DND-41 (cell line): ENCODE measurements at regions not wholly inside any gene's neighbourhood (a gene's known extent, or its start where the extent isn't known, plus 50 kb on each side); places are given as distances from the start of the nearest gene placed in this dataset.

Experiments used
- ATAC-seq: fragments of 200-7000 bp; cut with Tn5 transposase; 3 replicates; pipeline ENCODE4 v1.9.1; 2021; ENCODE audit warnings: low read depth; ENCODE audit not compliant: insufficient read depth
- DNase-seq: peaks from one replicate; pipeline ENCODE4 v3.0.0-alpha.2; 2020
- H2AFZ ChIP-seq: 2 replicates; pipeline ENCODE4 v1.6.0; 2012; ENCODE audit warnings: low read depth, low read length
- H3K27ac ChIP-seq: 2 replicates; pipeline ENCODE4 v1.5.1; 2012; ENCODE audit warnings: low read length, inconsistent platforms
- H3K27me3 ChIP-seq: fragments of 200-600 bp; sonication (generic); 2 replicates; pipeline ENCODE4 v1.6.0; 2012; ENCODE audit warnings: low read length, mild to moderate bottlenecking, inconsistent platforms; ENCODE audit not compliant: insufficient read depth, poor library complexity
- H3K36me3 ChIP-seq: 2 replicates; pipeline ENCODE4 v1.5.1; 2012; ENCODE audit warnings: low read length, inconsistent platforms; ENCODE audit not compliant: insufficient read depth
- H3K4me1 ChIP-seq: 2 replicates; pipeline ENCODE4 v1.5.1; 2012; ENCODE audit warnings: mild to moderate bottlenecking, low read length; ENCODE audit not compliant: insufficient read depth
- H3K4me2 ChIP-seq: 2 replicates; pipeline ENCODE4 v1.6.0; 2012; ENCODE audit warnings: mild to moderate bottlenecking, moderate library complexity, low read length, inconsistent platforms; ENCODE audit not compliant: insufficient read depth
- H3K4me3 ChIP-seq, 2 experiments: fragments of 200-600 bp in 1 of 2; shearing (Covaris generic) in 1 of 2; 2 replicates each; pipeline ENCODE4 v1.5.1; 2012 to 2016; ENCODE audit warnings: inconsistent platforms in 2 of 2, low read length in 2 of 2, mild to moderate bottlenecking in 2 of 2, low read depth in 1 of 2, moderate library complexity in 1 of 2
- H3K79me2 ChIP-seq: 2 replicates; pipeline ENCODE4 v1.6.0; 2012; ENCODE audit warnings: low read length, inconsistent platforms; ENCODE audit not compliant: insufficient read depth
- H3K9ac ChIP-seq: 2 replicates; pipeline ENCODE4 v1.6.0; 2012; ENCODE audit warnings: low read depth, mild to moderate bottlenecking, inconsistent platforms, low read length, moderate library complexity
- H3K9me3 ChIP-seq: 2 replicates; pipeline ENCODE4 v1.5.1; 2012; ENCODE audit warnings: low read length, moderate library complexity, mild to moderate bottlenecking, inconsistent platforms; ENCODE audit not compliant: insufficient read depth, severe bottlenecking
- H4K20me1 ChIP-seq: 2 replicates; pipeline ENCODE4 v1.6.0; 2012; ENCODE audit warnings: low read length; ENCODE audit not compliant: insufficient read depth
- EZH2 ChIP-seq: IDR thresholded peaks from 3 replicates; pipeline ENCODE4 v1.6.1; 2012; ENCODE audit warnings: borderline replicate concordance, low read depth, mild to moderate bottlenecking, moderate library complexity, low read length, inconsistent platforms; ENCODE audit not compliant: severe bottlenecking
- TF ChIP-seq, protein P1 (sequence below): IDR thresholded peaks from 2 replicates; pipeline ENCODE4 v1.5.1; 2012; ENCODE audit warnings: borderline replicate concordance, low read length, moderate library complexity, mild to moderate bottlenecking; ENCODE audit not compliant: poor library complexity, severe bottlenecking; ENCODE audit errors: extremely low read depth

DNA sequence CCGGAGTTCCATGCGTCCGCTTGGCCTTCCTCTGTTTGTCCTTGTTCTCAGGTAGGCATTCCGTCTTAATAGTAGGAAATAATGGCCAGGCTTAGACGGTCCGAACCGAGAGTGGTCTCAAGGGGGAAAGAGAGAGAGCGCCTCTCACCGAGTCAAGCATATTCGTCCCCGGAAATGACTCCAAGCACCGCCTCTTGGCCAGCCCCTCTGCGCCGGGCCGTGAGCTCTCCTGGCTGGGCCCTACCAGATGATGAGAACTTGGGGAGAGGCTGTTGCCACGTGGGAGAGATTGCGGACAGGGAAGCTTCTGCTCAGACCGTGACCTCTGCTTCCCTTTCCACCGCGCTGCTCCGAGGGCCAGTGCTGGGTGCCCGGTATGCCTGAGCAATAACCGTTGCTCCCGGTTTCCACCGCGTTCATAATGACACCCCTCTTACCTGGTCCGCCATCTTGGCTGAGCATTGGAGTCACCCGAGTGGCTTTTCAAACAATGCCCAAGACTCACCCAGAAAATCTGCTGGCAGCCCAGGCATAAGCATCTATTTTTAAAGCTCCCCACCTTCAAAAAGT, 251.1 kb upstream of the SHH start:
- no peak overlapping the region for H3K4me2 ChIP-seq
- H3K79me2 ChIP-seq: no peaks in the 10 kb centered on the region
- no peak overlapping the region for H3K4me3 ChIP-seq
- peaks cover 6% of the 10 kb centered on the region for H3K27me3 ChIP-seq
- ATAC-seq (no peak), DNase-seq (no peak)
- H3K36me3 ChIP-seq: no peaks in the 10 kb centered on the region
- no peak overlapping the region for H3K27ac ChIP-seq
- H2AFZ ChIP-seq: no peak overlapping the region
- H3K9ac ChIP-seq: no peak overlapping the region
- H4K20me1 ChIP-seq: no peaks in the 10 kb centered on the region
- H3K4me1 ChIP-seq: no peaks in the 10 kb centered on the region
- TF ChIP-seq, protein P1, sequence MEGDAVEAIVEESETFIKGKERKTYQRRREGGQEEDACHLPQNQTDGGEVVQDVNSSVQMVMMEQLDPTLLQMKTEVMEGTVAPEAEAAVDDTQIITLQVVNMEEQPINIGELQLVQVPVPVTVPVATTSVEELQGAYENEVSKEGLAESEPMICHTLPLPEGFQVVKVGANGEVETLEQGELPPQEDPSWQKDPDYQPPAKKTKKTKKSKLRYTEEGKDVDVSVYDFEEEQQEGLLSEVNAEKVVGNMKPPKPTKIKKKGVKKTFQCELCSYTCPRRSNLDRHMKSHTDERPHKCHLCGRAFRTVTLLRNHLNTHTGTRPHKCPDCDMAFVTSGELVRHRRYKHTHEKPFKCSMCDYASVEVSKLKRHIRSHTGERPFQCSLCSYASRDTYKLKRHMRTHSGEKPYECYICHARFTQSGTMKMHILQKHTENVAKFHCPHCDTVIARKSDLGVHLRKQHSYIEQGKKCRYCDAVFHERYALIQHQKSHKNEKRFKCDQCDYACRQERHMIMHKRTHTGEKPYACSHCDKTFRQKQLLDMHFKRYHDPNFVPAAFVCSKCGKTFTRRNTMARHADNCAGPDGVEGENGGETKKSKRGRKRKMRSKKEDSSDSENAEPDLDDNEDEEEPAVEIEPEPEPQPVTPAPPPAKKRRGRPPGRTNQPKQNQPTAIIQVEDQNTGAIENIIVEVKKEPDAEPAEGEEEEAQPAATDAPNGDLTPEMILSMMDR: no peak
- no peak for TF ChIP-seq EZH2
- peaks cover 10% of the 10 kb centered on the region for H3K9me3 ChIP-seq

DNA sequence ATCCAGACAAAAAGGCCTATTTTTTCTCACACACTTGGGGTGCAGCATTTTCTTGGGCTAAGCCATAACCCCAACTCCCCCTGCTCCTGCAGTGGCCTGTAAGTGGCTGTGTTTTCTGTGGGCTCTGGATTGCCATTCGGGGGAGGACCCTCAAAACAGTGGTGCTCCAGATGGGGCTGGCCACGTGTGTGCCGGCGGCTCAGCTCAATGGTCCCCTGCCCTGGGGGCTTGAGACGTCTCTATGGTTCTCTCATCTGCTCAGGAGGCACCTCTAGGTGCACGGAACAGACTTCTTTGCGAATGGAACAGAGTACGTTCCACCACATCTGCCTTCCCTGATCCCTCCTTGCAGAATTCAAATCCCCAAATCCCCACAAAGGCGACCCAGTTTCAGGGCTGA, 250.0 kb upstream of the SHH start:
- H3K79me2 ChIP-seq: no peaks in the 10 kb centered on the region

DNA sequence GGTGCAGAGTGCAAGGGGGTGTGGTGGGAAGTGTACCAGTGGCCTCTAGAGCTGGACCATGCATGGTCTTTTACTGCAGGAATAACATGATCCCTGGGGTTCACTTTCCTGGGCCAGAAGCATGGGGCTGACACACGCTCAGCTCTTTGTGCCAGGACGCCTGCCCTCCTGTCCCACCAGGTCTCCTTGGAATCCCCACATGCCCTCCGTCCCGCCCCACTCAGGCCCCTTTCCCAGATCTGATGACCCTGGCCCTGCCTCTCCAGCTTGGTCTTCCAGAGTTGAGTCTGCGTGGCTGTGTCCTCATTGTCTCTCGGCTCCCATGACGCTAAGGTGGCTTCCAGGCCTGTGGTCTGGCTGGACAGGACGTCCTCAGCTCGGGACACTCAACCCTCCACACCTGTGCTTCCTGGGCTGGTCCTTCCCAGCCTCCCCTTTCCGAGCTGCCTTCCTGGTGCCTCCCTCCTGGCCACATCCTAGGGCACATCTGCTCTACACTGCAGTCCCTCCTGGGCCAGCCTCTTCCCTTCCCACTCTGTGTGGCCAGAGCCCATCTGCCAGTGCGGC, 249.5 kb upstream of the SHH start:
- Histone ChIP-seq H2AFZ (no peak overlapping the region), H3K4me1 (no peaks in the 10 kb centered on the region), H3K27ac (no peak overlapping the region), H4K20me1 (no peaks in the 10 kb centered on the region), H3K36me3 (no peaks in the 10 kb centered on the region), H3K79me2 (no peaks in the 10 kb centered on the region), H3K4me2 (no peak overlapping the region), H3K27me3 (peaks cover 16% of the 10 kb centered on the region), H3K4me3 (no peak overlapping the region), H3K9ac (no peak overlapping the region), H3K9me3 (peaks cover 10% of the 10 kb centered on the region)
- TF ChIP-seq, protein P1: no peak
- no peak for TF ChIP-seq EZH2
- ATAC-seq (no peak), DNase-seq (no peak)

More for the DNA sequence above, 250.0 kb upstream of the SHH start:
- Histone ChIP-seq H3K4me2 (no peak overlapping the region), H3K9me3 (peaks cover 10% of the 10 kb centered on the region), H3K4me3 (no peak overlapping the region), H2AFZ (no peak overlapping the region), H3K36me3 (no peaks in the 10 kb centered on the region), H3K27ac (no peak overlapping the region), H4K20me1 (no peaks in the 10 kb centered on the region), H3K27me3 (peaks cover 11% of the 10 kb centered on the region), H3K9ac (no peak overlapping the region), H3K4me1 (no peaks in the 10 kb centered on the region)
- ATAC-seq (no peak), DNase-seq (no peak)
- TF ChIP-seq, protein P1: no peak
- no peak for TF ChIP-seq EZH2
